Pancreas (tissue), 10 donors: ENCODE measurements at regions not wholly inside any gene's neighbourhood (a gene's known extent, or its start where the extent isn't known, plus 50 kb on each side); places are given as distances from the start of the nearest gene placed in this dataset.

Experiments
- ATAC-seq, 4 donors: fragments of 200-7000 bp; cut with Tn5 transposase; one replicate each; pipeline versions ENCODE4 v1.8.0 to v1.9.1; 2020; ENCODE audit warnings: mild to moderate bottlenecking in 4 of 4, moderate library complexity in 4 of 4
- DNase-seq, 6 donors: peaks; one replicate each; pipeline ENCODE4 v3.0.0-alpha.2; 2020
- FAIRE-seq: peaks from 2 replicates; lab custom pipeline; 2012; peaks lifted over from hg19 to GRCh38; lab: Jason Lieb, UNC
- H3K27ac ChIP-seq, 4 donors: fragments of 200-600 bp; sonication (generic); 1 replicate in 3 of 4; 2 replicates in 1 of 4; pipeline versions ENCODE4 v1.5.0 to v1.8.0; 2020
- H3K27me3 ChIP-seq, 4 donors: fragments of 200-600 bp; one replicate each; pipeline ENCODE4 v1.8.0; 2021
- H3K36me3 ChIP-seq, 3 donors: fragments of 200-600 bp; sonication (generic) in 1 of 3; one replicate each; pipeline versions ENCODE4 v1.5.0 to v1.8.0; 2020 to 2021
- H3K4me1 ChIP-seq, 3 donors: fragments of 200-600 bp; one replicate each; pipeline ENCODE4 v1.8.0; 2021
- H3K4me3 ChIP-seq, 4 donors: fragments of 200-600 bp; sonication (generic) in 2 of 4; one replicate each; pipeline versions ENCODE4 v1.5.0 to v1.8.0; 2020 to 2021
- H3K9me3 ChIP-seq, 4 donors: fragments of 200-600 bp; one replicate each; pipeline ENCODE4 v1.8.0; 2021
- WGBS, 2 donors: extraction: QIAGEN DNeasy Blood & Tissue Kit; methylation state at CpG; one replicate each; pipeline ENCODE4 v1.1.7; 2013; 5-methylcytosine and 5-hydroxymethylcytosine counted together
- intact Hi-C, 3 donors: fragments of 100-400 bp; cut with DNase I; formaldehyde crosslinking; loops; one replicate each; pipeline versions ENCODE4 v1.11.1 to v1.14.2; 2022
- TF ChIP-seq, protein P1 (sequence below), 4 donors: fragments of 200-600 bp; sonication (generic) in 3 of 4; IDR thresholded peaks; one replicate each; pipeline versions ENCODE4 v1.5.0 to v1.8.0; 2021; ENCODE audit warnings: antibody characterized with exemption in 4 of 4
- donor health status: healthy with polysubstance abuse.
- donor health status: DM: no; HTN: no; CAD: no; lungs with moderate emphysema.
- donor health status: DM: no; HTN: no; CAD: no.
- donor health status: control.
- donor health status: control.
- donor health status: Bipolar disorder and iron deficiency.
- donor health status: DM: yes; HTN: yes; CAD: no.
- donor health status: DM: no; HTN: no; CAD: no.
- donor health status: DM: no; HTN: no; CAD: no.
- donor health status: DM: yes; HTN: yes; CAD: no.

DNA sequence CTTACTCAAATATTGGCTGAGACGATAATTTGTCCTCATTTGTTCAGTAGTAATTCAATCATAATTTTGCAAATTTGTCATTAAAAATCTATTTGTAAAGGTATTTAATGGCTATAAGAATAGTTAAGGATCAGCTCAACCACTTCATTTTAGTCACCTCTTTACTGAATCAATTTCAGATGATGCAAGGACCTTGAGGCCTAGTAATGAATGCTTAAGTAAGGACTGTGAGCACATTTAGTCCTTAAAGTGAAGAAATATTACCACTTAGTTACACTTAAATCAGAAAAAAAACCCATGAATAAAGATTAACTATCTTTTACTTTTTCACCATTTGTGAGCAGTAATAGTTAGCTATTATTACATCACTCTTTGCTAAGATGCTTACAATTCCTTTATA lies 778.9 kb downstream of the CCDC85A start:
- no peaks in the 10 kb centered on the region for H3K36me3 ChIP-seq
- 89 to 93% methylated on average over 1 of the region's 1 CpG for whole genome bisulfite sequencing, 2 donors
- H3K4me3 ChIP-seq = no peak overlapping the region
- intact Hi-C loops = no loop called here
- FAIRE-seq = no peak
- no peaks in the 10 kb centered on the region for H3K4me1 ChIP-seq
- TF ChIP-seq, protein P1, sequence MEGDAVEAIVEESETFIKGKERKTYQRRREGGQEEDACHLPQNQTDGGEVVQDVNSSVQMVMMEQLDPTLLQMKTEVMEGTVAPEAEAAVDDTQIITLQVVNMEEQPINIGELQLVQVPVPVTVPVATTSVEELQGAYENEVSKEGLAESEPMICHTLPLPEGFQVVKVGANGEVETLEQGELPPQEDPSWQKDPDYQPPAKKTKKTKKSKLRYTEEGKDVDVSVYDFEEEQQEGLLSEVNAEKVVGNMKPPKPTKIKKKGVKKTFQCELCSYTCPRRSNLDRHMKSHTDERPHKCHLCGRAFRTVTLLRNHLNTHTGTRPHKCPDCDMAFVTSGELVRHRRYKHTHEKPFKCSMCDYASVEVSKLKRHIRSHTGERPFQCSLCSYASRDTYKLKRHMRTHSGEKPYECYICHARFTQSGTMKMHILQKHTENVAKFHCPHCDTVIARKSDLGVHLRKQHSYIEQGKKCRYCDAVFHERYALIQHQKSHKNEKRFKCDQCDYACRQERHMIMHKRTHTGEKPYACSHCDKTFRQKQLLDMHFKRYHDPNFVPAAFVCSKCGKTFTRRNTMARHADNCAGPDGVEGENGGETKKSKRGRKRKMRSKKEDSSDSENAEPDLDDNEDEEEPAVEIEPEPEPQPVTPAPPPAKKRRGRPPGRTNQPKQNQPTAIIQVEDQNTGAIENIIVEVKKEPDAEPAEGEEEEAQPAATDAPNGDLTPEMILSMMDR (IDR thresholded peaks at IDR 0.05) = no peak
- no peak for ATAC-seq
- H3K9me3 ChIP-seq = no peaks in the 10 kb centered on the region
- no peaks in the 10 kb centered on the region for H3K27me3 ChIP-seq
- no peak overlapping the region for H3K27ac ChIP-seq
- DNase-seq = no peak

DNA sequence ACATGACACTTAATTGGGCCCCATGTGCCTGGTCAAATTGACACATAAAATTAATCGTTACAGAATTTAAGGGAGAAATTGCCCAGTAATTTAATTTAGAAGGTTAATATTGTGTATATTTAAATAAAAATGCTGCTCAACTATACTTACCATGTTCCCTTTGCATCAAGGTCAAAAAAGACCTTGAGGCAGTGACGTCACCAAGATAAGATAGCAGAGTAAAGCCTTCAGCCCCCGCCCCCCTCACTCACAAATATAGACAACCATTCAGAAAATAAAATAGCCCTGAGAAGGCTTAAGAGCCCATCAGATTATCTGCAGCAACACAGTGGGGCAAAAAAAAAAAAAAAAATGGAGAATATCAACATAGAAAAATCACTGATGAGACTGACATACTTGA lies 785.7 kb downstream of the CCDC85A start:
- ATAC-seq (no peak), FAIRE-seq (no peak), DNase-seq (no peak)
- Histone ChIP-seq H3K36me3 (no peaks in the 10 kb centered on the region), H3K27me3 (no peaks in the 10 kb centered on the region), H3K9me3 (no peaks in the 10 kb centered on the region), H3K27ac (no peak overlapping the region), H3K4me3 (no peak overlapping the region), H3K4me1 (no peaks in the 10 kb centered on the region)
- intact Hi-C loops = no loop called here
- TF ChIP-seq, protein P1 (IDR thresholded peaks at IDR 0.05) = no peak
- WGBS, 2 donors = 55 to 56% methylated on average over 3 of the region's 3 CpGs

DNA sequence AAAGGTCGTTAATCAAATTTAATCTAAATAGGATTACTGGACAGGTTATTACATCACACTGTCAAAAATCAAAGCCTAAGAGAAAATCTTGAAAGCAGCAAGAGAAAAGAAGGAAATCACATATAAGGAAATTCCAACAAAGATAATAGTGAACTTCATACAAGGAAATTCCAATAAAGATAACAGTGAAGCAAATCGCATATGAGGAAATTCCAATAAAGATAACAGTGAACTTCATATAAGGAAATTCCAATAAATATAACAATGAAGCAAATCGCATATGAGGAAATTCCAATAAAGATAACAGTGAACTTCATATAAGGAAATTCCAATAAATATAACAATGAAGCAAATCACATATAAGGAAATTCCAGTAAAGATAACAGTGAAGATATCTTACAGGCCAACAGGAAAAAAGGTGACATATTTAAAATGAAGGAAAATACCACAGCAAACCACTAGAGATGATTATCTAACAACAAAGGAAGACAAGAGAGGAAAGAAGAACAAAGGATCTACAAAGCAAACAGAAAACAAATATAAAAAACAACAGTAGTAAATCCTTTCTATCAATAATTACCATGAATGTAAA lies 787.7 kb downstream of the CCDC85A start:
- FAIRE-seq (peak; percentile 95), ATAC-seq (no peak), DNase-seq (no peak)
- H3K4me1 ChIP-seq = no peaks in the 10 kb centered on the region
- no peaks in the 10 kb centered on the region for H3K27me3 ChIP-seq
- H3K9me3 ChIP-seq = no peaks in the 10 kb centered on the region
- H3K4me3 ChIP-seq = no peak overlapping the region
- WGBS, 2 donors = 47 to 50% methylated on average over 3 of the region's 3 CpGs
- intact Hi-C loops = no loop called here
- H3K36me3 ChIP-seq = no peaks in the 10 kb centered on the region
- no peak overlapping the region for H3K27ac ChIP-seq
- TF ChIP-seq, protein P1 (IDR thresholded peaks at IDR 0.05) = no peak

DNA sequence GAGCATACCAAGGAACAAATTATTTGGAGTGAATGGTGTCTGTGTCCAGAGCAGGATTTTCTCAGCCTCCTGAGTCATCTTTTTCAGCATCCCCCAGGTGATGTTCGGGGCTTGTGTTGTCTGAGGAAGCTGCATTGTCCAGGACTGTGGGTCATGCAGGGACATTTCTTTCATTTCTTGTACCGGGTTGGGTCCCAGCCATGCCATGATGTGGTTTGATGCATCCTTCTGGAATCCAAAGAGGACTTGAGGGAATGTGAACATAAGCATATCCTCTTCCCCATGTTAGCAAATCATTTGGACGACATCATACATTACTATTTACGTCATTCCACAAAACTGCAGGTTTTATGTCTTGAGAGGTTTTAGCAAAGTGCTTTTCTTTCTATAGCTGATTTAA lies 797.8 kb downstream of the CCDC85A start:
- H3K4me3 ChIP-seq = no peak overlapping the region
- no peaks in the 10 kb centered on the region for H3K36me3 ChIP-seq
- DNase-seq = no peak
- H3K4me1 ChIP-seq = no peaks in the 10 kb centered on the region
- intact Hi-C loops = no loop called here
- no peak for FAIRE-seq
- ATAC-seq = no peak
- no peaks in the 10 kb centered on the region for H3K9me3 ChIP-seq
- no peak overlapping the region for H3K27ac ChIP-seq
- WGBS, 2 donors = 71 to 82% methylated on average over 4 of the region's 4 CpGs
- no peaks in the 10 kb centered on the region for H3K27me3 ChIP-seq
- TF ChIP-seq, protein P1 (IDR thresholded peaks at IDR 0.05) = no peak

DNA sequence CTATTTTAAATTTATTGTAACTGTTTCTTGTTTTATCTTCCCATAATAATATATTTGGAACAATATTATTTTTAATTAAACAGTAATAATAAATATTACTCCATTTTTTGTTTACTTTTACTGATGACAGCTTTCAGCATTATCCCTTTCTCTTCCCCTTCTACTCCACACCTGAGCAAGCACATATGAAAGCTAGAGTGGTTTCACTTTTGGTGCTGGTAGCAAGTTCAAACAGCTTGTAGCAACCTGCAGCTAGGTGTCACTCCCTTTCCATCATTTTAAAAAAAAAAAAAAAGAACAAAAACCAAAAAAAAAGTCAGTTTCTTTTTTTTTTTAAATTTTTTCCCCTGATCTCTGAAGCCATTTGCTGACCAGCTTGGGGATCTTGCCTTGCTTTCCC lies 801.8 kb downstream of the CCDC85A start:
- intact Hi-C loops = no loop called here
- Histone ChIP-seq H3K4me1 (no peaks in the 10 kb centered on the region), H3K27me3 (no peaks in the 10 kb centered on the region), H3K36me3 (no peaks in the 10 kb centered on the region), H3K4me3 (no peak overlapping the region), H3K9me3 (no peaks in the 10 kb centered on the region), H3K27ac (no peak overlapping the region)
- TF ChIP-seq, protein P1 (IDR thresholded peaks at IDR 0.05) = no peak
- ATAC-seq = no peak
- FAIRE-seq = no peak
- DNase-seq = no peak
